AG20443 (cell line): ENCODE measurements at regions not wholly inside any gene's neighbourhood (a gene's known extent, or its start where the extent isn't known, plus 50 kb on each side); places are given as distances from the start of the nearest gene placed in this dataset.
"Not testable (repeated sequence)": the region's sequence is repeated elsewhere in the genome, so short reads cannot be mapped to it uniquely, and the experiment has no call there.

Experiments
- DNase-seq: peaks from one replicate; pipeline ENCODE4 v3.0.0; 2012; ENCODE audit warnings: low spot score, mixed read lengths

DNA sequence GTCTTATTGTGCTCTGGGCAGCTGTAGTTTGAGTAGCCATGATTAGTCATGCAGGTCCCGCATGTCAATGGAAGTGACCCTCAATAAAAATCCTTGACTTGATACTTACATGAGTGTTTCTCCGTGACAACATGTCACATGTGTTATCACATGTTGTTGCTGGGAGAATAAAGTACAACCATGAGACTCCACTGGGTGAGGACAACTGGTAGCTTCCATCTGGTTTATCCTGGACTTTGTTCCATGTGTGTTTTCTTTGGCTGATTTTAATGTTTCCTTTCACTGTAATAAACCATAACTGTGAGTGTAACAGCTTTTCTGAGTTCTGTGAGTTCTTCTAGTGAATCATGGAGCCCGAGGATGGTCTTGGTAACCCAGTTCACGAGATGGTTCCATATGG lies 63.1 kb upstream of the NDN start:
- no peak for DNase-seq

DNA sequence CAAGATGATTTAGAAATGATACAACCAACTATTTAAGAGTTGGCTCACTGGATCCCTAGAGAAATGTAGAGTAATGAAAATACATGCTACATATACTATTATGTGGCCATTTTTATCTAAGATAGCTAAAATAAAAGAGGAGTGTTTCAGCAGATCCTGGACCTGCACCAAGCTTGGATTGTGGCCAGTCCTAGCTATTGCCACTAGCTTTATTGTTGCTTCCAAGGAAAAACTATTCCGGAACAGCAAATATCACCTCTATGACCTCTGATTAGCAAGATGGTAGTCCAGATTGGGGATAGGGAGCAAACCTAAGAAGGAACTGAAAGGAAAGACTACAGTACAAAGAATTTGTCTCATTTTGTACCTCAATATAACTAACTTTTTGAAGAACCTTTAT lies 63.7 kb upstream of the NDN start:
- DNase-seq, result no peak

DNA sequence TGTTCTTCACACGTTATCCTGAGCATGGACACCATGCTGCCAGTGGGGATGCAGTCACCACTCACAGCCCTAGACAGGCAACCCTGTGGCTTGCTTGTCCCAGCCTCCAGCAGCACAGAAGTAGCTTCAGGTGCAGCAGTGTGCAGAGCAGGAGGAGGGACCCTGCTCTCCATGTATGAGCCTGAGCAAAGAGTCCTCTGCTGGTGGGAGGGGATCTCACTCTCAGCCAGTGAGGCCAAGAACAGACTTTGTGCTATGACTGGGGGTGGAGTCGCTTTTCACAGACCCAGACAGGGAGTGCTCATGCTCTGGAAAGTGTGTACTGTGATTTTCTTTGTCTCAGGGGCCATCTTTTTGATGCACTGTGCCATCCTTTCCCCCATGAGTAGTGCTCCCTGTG lies 66.1 kb upstream of the NDN start:
- no peak for DNase-seq

DNA sequence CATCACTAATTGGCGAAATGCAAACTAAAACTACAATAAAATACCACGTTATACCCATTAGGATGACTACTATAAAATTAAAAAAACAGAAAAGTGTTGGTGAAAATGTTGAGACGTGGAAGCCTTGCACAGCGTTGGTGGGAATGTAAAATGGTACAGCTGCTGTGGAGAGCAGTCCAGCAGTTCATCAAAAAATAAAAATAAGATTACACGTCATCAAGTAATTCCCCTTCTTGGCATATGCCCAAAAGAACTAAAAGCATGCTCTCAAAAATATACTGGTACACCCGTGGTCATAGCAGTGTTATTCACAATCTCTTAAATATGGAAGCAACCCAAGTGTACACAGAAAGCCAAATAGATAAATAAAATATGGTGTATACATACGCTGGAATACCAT lies 71.8 kb upstream of the NDN start:
- no peak for DNase-seq

DNA sequence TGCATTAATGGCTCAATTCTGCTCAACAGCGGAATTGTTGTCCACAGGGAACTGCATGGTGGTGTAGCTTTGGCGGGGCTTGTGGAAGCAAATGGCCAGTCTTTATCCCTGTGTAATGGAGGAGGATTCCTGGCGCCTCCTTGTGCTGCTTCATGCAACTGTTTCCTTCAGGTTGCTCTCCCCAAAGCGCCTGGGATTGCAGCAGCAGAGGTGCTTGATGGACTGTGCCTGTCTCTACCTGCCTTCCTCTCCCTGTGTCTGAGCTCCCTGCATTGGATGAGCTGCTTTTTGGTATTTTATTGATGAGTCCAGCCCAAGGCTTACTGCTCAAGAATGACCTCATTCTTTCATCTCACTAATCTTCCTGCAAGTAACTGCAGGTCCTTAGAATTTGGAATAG lies 72.9 kb upstream of the NDN start:
- DNase-seq, result no peak

DNA sequence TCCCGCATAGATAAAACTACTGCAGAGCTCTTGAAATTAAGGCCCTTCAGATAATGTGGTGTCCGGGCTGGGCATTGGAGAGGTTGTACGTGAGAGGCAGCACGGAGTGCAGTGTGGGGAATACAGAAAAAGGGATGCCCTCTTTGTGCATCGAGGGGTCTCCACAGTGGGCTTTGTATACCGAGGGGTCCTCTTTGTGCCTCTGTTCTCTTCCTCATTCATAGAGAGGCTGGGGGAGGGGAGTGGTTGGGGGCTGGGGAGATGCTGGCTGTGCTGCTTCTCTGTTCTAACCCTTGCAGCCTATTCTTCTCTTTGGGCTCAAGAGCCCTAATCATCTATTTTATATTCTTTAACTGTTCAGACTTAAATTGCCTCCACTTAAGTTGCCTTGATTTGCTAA lies 74.3 kb upstream of the NDN start:
- no peak for DNase-seq

DNA sequence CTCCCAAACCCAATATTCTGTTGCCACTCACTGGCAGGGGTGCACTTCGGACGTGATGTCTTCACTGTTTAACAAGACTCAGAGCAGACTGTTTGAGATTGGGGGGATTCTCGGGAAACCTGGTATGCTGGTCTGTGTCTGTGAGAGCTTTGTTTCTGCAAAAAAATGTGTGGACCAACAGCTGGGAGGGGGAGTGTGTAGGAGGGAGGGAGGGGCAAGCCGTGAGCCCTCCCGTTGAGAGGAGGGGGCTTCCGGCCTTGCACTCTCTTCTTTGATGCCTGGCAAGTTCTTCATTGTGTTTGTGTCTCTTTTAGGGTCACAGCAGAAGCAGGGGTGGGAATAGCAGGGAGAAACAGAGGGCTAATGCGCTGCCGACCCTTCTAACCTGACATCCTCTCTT lies 74.9 kb upstream of the NDN start:
- no peak for DNase-seq

DNA sequence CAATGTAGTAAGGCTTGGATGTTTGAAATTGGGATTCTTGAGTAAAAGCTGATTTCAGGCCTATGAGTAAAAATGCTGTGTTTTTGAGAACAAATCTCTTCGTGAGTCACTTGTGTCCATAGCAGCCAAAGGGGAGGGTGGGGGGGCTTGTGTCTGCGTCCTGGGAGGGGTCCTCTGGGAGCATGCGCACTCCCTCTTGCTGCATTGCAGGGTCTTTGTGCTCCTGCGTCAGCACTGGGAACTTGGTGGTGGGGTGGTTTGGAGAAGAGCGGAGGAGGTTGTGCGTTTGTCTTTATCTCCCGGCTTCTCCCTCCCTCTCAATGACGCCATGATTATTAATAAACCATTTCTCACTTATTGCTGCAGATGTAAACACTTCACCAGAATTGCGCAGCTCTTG lies 75.9 kb upstream of the NDN start:
- DNase-seq, result no peak

DNA sequence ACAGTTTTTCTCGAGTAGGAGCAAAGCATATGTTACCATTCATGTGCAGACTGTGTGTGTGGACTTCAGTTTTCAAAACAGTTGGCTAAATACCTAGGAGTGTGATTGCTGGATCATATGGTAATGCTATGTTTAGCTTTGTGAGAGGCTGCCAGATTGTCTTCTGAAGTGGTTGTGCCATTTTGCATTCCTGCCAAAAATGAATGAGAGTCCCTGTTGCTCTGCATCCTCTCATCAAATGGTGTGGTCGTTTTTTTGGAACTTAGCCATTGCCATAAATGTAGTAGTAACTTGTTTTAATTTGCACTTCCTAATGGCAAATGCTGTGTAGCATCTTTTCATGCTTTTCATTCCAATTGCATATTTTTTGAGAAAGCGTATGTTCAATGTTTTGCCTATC lies 77.2 kb upstream of the NDN start:
- DNase-seq, result no peak

DNA sequence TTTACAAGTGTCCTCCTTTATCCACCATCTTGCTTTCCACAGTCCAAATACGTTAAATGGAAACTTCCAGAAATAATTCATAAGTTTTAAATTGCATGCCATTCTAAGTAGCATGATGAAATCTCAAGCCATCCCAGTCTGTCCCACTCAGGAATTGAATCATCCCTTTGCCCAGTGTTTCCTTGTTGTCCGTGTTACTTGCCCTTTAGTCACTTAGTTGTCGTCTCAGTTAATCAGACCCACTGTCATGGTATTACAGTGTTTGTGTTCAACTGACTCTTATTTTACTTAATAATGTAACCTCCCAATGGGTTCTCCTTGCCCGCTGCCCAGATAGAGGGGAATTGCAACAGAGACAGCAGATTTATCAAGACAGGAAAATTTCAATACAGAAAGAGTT lies 77.6 kb upstream of the NDN start:
- DNase-seq, result no peak

DNA sequence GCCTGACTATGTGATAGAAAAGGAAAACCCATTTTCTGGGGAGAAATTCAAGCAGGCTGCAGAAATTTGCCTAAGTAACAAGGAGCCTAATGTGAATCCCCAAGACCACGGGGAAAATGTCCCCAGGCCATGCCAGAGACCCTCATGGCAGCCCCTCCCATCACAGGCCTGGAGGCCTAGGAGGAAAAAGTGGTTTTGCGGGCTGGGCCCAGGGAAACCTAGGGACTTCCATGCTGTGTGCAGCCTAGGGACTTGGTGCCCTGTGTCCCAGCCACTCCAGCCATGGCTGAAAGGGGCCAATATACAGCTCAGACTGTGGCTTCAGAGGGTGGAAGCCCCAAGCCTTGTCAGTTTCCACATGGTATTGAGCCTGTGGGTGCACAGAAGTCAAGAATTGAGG lies 79.7 kb upstream of the NDN start:
- not testable (repeated sequence) for DNase-seq

DNA sequence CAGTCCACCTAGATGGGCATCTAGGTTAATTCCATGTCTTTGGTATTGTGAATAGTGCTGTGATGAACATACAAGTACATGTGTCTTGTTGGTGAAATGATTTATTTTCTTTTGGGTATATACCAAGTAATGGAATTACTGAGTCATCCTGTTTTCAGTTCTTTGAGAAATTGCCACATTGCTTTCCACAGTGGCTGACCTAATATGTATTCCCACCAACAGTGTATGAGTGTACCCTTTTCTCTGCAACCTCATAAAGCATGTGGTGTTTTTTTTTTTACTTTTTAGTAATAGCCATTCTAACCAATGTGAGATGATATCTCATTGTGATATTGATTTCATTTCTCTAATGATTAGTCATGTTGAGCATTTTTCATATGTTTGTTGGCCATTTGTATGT lies 86.0 kb upstream of the NDN start:
- DNase-seq, result no peak

DNA sequence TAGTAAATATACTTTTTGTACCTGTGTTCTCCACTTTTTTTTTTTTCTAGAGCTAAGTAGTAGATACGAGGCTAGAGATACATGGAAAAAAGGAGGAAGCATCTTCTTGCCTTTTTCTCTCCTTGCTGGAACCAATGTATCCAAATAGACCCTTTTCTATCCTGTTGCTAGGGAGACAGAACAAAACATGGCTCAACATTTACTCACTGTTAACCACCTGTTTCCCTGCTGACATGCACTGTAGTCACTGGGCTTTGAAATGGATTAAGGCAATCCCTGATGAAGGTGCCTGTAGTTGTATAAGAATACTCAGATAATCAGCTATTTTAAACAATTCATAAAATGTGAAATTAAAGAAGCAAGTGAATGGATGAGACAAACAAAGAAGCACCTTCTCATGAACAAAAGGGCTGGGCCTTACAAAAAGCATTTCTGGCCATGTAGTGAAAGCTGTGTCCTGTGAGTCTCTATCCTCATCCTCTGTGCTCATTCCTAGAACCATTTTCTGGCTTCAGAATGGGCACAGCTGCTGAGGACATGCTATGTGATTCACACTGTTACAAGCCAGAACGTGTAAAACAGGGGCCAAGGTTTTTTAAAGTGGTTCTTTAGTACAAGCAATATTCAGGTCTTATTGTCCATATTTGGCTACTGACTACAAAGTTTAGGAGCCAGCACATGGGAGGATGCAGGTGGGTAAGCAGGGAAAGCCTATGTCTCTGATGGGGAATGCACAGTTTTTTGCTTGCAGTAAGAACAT lies 100.4 kb upstream of the NDN start:
- DNase-seq, result no peak

DNA sequence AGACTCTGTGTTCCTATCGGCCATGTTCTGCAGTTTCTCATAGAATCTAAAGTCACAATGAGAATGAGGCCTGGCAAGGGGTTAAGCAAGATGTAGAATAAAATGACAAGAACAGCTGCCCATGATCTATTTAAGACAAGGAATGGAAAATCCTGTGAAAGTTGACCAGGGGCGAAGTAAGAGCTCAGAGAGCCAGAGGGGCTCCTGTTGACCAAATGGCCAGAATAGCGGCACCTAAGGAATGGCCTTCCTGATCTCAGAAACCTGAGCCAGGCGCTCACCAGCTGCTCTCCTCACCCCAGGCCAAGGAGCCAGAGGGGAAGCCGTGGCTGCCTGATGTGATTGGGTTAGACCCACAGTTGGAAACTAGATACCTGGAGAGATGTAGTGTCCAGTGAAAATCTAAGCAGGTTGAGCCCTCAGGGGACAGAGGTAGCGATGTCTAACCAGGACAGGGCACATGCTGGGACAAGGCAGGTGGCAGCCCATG lies 106.1 kb upstream of the NDN start:
- DNase-seq, result no peak

DNA sequence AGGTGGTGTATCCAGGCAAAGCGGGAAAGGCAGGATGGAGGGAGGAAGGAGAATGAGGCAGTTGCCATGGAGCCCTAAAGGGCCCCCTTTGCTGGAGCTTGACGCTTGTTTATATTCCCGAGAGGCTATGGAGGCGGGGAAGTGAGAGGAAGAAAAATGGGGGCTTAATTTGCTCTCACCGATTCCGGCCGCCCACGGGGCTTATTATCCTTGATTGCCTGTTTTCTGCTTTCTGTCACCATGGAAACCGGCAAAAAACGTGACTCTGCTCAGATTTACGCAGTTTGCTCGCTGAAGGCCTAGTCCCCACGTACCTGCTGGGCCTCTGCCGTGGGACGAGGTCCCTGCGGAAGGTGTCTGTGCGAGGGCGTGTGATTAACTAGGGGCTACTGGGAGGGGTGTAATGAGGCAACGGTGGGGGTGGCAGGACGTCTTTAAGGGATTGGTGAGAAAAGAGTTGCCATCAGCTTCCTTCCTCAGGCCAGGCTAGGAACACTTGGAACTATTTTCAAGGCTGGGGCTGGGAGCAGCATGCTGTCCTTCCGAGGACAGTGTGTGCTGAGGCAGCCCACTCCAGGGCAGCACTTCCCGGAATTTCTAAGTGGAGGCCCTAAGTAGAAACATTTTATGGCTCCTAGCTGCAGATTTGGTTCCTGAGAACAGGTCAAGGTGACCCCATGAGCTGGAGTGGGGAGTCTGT lies 110.8 kb upstream of the NDN start:
- DNase-seq, result no peak

DNA sequence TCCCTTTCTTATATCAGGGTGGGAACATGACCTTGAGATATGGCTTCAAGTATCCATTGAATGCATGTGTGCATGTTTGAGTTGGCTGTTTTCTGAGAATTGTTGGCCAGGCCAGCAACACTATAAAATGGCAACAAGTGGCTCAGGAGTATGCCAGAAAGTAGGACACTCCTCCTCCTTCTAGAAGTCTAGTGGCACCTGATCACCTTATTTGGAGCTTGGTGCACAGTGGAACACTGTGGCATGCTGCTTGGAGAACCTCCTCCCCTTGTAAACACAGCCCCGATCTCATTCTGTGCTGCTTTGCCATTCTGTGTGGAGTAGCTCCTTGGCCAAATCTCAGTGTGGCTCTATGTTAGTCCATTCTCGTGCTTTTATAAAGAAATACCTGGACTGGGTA lies 114.8 kb upstream of the NDN start:
- DNase-seq, result no peak

DNA sequence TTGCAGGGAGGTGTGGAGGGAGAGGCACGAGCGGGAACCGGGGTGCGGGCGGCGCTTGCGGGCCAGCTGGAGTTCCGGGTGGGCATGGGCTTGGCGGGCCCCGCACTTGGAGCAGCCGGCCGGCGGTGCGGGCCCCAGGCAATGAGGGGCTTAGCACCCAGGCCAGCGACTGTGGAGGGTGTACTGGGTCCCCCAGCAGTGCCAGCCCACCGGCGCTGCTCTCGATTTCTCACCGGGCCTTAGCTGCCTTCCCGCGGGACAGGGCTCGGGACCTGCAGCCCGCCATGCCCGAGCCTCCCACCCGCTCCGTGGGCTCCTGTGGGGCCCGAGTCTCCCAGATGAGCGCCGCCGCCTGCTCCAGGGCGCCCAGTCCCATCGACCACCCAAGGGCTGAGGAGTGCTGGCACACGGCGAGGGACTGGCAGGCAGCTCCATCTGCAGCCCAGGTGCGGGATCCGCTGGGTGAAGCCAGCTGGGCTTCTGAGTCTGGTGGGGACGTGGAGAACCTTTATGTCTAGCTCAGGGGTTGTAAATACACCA lies 115.9 kb upstream of the NDN start:
- DNase-seq, result not testable (repeated sequence)

DNA sequence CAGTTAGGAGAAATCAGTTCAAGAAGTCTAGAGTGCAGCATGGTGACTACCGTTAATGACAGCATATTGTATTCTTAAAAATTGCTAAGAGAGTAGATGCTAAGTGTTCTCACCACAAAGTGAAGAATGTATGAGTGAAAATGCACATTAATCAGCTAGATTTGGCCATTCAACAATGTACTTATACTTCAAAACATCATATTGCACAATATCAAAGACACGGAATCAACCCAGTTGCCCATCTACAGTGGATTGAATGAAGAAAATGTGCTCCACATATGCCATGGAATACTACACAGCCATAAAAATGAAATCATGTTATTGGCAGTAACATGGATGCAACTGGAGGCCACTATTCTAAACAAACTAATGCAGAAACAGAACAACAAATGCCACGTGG lies 119.9 kb upstream of the NDN start:
- DNase-seq, result no peak

DNA sequence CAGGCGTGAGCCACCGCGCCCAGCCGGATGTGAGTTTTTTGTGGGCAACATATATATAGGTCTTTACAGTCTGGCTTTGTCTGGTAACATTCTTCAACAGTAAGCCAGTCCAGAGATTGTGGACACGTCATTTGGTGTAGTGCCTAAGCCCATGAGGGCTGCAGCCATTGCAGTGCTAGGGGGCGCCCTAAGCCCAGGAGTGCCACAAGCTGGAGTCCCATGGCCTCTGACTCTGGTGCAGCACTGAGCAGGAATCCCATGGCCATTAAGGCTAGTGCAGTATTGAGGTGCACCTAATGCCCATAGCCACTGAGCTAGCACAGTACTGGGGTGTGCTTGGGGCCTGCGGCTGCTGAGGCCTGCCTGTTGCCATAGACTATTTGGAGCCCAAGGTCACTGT lies 136.4 kb upstream of the NDN start:
- DNase-seq, result no peak

DNA sequence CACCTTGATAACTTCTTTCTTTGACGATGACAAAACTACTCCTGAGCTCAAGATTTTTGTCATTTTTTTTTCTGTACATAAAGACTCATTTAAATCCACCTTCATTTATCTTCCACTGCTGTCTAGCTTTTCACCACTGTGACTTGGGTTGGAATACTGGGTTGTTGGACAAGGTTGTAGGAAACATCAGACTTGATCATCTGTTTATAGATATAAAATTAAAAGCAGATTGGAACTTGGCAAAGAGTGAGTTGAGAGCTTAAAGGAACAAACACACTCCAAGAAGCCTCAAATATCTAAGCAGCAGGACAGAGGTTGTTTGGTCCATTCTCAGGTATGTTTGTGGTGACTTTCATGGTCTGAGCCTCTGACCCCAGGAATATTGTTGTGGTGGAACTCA lies 141.7 kb upstream of the NDN start:
- no peak for DNase-seq

DNA sequence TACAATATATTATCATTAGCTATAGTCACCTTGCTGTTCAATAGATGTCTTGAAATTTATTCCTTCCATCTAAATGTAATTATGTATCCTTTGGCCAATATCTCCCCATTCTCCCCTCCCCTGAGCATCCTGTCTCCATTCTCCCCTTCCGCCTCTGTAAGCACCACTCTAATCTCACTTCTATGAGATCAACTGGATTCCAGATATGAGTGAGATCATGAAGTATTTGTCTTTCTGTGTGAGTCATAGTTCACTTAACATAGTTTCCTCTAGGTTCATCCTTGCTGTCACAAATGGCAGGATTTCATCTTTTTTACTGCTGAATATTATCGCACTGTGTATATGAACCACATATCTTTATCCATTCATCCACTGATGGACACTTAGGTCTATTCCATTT lies 148.8 kb upstream of the NDN start:
- DNase-seq, result no peak

DNA sequence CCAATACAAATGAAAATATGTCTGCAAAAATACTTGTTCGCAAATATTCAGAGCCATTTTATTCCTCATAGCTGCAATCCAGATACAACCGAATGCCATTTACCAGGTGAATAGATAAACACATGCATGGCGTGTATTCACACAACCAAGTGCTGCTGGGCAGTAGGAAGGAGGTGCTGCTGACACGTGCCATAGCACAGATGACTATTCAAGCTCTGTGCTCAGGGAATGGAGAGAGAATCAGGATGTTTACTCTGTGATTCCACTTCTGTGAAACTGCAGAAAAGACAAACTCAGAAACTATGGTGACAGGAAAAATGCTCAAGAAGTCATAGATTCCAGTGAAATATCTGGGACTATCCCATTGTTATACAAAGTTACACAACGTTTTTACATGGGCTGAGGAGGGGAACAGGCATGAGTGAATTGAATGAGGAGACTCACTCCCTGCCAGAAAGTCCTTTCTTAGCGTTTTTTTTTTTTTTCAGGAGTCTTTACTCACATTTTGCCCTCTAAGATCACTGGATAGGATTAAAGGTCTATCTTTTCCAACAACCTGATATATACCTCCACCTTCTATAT lies 152.9 kb upstream of the NDN start:
- DNase-seq, result no peak

DNA sequence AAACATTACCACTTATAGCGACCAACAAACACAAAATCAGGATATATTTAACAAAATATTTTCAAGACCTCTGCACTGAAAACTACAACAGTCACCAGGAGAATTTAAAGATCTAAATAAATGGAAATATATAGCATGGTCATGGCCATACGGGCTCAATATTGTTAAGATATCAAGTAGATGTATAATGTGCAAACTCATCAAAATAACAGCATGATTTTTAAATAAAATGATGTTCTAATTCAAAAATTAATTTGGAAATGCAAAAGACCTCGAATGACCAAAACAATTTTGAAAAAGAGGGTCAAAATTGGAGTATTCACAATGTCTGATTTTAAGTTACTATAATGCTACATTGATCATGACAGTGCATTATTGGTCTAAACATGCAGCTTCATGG lies 159.1 kb upstream of the NDN start:
- no peak for DNase-seq
